NCI-H345 (cell line): ENCODE measurements at regions not wholly inside any gene's neighbourhood (a gene's known extent, or its start where the extent isn't known, plus 50 kb on each side); places are given as distances from the start of the nearest gene placed in this dataset.

ENCODE experiments used
- DNase-seq: peaks from one replicate; lab custom pipeline; 2025; lab: John Stamatoyannopoulos, UW

DNA sequence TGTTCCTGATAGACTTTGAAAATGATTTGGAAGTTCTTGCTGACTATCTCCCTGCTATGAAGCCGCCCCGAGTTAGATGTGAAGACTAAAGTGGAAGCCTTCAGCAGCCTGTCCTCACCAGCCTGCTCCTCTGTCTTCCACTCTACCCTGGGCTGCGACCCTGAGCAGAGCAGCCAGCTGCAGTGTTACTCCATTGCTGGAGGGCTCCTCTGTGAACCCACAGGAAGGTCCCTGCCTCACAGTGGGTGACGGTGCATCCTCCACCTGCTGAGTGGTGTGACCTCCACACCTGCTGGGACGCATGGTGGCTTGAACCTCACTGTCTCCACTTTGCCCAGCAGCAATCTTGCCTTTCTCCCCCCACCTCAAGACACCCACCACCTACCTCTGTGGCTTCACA, 116.4 kb downstream of the IRS2 start:
- no peak for DNase-seq

DNA sequence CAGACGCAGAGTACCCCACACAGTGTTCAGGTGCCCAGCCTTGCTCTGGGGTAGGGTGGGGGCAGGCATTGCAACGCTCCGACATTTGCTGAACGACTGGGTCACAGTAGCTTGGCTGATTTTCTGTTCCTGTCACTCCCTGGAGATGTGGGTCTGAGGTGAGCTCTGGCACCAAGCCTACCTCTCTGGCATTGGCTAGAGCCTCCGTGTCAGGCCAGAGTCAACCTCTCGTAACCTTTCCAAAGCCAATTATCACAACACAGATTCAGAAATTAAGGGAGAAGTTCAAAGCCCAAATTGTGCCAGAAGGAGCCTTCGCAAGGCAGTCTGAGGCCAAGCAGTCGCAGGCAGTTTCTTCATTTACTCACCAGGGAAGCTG, 117.2 kb downstream of the IRS2 start:
- no peak for DNase-seq

DNA sequence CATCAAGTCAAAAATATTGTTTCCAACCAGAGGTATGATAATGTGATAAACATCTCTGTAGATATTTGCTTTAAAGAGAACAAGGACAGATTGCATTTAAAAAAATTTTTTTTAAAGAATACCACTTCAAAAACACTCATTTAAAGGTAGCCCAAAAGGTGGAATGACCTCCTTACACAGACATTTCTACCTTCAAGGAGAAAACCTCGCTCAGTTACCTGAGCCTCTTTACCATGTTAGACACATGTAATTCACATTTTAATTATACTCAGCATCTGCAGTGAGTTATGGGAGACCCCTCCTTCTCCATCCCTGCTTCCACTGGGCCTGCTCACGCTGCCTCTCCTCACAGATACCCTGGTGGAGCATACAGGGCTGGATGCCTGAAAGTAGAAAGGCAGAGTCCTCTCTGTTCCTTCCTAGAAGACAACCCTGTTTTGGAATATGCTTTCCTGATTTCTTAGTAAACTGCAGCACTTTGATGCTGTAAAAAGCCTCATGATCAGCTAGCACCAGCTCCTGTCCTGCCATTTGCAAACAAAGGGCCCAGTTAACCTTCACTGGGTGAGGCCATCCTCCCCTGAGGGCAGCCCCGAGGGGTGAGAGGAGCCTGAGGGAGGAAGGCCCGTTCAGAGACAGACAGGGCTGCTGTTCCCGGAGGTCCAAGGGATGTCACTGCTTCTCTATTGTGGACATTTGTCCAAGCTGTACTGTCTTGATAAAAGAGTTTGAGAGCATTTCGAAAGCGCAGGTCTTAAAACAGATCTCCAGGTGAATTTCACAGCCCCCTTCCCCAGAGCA, 117.8 kb downstream of the IRS2 start:
- DNase-seq: no peak

DNA sequence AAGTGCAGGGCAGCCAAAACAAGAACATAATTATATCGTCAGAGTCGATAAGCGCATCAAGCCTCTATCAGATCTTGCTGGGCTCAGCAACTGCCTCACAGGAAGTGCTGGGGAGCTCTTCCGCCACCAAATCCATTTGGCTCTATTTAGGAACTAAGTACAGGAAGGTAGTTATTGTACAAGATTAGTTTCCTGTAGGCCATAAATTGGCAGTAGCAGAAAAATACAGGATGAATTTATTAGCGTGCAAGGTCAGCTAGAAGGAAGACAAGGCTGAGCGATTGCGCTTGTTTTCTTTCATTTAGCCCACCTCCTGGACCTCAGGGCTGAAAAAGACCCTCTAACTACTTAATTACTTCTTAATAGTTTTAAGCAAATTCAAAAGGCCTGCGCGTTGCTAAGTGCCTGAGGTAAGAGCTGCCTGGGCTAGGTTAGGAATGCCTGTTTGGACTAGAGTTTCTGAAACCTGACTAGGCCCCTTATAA, 118.5 kb downstream of the IRS2 start:
- no peak for DNase-seq

DNA sequence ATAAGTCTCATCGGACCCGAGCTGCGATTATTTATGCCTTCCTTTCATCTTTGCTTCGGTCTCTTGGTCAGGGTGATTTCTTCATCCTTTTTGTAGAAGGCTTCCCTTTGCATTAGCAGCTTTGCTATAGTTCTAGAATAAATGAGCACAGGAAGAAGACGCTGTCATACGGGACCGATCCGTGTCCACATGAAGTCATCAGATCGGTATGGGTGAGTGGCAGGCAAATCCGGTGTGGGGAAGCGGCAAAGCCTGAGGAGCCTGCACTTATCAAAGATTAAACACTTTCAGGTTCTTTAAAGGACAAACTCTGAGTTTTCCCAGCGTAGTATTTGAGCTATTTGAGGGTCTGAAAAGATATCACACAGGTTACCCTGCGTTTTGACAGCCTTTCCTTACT, 119.3 kb downstream of the IRS2 start:
- no peak for DNase-seq

DNA sequence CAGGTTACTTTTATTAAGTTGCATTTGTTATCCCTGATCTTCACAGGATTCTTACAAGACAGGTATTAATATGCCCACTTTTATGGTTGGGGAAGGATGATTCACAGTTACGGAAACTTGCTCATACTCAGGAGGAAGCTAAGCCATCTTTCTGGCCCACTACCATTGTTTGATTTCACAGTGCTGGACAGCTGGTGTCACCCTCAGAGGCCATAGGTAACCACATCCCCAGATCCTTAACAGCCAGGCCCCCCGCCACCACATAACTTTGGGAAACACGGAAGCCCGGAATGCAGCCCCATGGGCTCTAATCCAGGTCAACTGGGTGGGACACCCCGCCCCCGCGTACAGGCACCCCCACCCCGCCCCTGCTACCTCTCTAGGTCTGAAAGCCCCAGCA, 119.7 kb downstream of the IRS2 start:
- DNase-seq: no peak

DNA sequence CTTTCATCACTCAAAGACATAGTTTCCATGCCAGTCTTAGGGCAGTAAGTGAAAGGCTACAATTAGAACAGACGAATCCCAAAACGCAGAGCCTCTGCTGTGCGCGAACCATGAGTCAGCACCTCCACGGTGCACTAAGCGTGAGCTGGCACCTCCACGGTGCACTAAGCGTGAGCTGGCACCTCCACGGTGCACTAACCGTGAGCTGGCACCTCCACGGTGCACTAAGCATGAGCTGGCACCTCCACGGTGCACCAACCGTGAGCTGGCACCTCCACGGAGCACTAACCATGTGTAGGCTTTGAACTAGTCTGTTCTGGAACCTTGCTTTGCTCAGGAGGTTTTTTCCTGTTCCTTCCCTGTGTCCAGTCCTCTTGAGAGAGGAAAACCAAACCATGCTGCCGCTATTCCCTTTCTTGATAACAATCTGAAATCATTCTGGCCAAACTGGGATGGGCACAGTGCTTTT, 120.6 kb downstream of the IRS2 start:
- no peak for DNase-seq

DNA sequence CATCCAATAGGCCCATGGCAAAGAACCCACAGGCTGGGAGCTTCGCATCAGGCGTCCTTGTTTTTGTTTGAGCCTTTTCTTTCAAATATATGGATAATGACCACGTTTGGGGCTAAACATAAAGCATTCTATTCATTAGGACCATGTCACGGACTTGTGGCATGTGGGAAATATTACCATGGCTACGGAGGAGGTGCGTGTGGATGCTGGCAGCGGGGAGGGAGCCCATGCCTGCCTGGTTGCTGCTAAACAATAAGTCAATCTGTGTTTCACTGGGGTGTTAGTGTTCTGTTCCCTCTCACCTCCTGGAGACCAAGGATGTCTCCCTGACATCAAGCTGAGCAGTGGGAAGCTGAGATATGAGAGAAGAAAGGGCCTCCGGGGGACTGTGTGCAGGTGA, 121.1 kb downstream of the IRS2 start:
- no peak for DNase-seq

DNA sequence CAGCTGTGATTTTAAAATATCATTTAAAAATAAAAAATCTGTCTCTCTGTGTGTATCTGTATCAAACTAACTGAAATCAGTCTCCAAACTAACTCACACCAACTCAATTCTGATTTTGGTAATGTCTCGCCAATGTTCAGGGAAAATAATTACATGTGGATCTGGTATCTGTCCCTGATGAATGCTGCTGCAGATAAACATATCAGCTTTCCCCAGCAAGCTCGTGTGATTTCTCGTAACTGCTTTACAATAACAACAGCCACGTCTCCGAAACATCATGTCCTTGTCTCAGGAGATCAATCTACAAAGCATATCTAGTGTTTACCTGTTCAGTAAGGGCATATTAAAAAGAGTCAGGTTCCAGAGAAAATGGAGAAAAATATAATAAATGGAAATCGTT, 129.0 kb downstream of the IRS2 start:
- DNase-seq: no peak

DNA sequence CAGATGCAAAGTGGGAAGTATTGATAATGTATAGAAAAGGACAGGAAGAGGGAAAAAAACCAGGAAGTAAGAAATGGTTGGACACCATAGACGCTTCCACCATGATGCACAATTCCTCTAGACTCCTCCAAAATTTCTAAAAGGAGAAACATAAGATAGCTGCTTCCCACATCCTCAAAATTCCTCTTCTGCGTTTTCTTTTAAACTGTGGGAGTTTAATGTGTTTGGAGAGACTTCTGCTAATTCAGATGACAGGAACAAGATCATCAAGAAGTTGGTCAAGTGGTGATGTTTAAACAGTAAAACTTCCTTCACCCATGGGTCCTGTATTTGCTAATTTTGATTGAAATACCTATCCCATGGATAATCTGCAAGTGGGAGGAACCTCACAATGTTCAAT, 130.2 kb downstream of the IRS2 start:
- no peak for DNase-seq

DNA sequence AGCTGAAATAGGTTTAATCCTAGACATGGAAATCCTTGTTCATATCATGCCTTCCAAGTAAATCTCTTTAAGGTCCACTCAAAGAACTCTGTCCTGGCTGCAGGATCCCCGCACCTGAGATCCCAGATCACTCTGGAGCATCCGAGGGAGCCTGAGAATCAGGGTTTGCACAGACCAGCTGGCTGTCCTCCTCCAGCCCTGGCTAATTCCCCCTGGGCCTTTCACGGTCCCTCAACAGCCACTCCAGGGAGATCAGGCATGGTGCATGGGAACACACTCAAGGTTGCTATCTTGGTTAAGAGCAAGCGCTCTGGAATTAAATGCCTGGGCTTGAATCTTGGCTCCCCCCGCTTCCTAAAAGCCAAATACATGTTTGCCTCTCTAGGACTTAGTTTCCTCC, 130.8 kb downstream of the IRS2 start:
- DNase-seq: no peak

DNA sequence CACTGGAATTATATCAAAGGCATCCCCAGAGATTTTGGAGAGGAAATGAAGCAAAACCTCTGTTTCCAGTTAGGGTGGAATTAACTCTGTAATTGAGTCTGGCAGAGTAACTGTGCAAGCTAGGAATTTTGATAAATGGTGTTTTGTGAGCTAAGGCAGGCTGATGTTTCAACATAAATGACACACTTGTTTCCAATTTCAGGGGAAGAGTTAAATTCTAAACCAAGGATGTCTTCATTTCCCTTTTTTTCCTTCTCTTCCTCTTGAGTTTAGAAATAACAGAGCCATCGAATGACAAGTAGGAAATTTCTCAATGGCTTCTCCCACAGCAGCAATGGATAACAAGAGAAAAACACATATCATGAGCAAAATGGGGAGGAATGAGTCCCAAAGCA, 131.2 kb downstream of the IRS2 start:
- no peak for DNase-seq

DNA sequence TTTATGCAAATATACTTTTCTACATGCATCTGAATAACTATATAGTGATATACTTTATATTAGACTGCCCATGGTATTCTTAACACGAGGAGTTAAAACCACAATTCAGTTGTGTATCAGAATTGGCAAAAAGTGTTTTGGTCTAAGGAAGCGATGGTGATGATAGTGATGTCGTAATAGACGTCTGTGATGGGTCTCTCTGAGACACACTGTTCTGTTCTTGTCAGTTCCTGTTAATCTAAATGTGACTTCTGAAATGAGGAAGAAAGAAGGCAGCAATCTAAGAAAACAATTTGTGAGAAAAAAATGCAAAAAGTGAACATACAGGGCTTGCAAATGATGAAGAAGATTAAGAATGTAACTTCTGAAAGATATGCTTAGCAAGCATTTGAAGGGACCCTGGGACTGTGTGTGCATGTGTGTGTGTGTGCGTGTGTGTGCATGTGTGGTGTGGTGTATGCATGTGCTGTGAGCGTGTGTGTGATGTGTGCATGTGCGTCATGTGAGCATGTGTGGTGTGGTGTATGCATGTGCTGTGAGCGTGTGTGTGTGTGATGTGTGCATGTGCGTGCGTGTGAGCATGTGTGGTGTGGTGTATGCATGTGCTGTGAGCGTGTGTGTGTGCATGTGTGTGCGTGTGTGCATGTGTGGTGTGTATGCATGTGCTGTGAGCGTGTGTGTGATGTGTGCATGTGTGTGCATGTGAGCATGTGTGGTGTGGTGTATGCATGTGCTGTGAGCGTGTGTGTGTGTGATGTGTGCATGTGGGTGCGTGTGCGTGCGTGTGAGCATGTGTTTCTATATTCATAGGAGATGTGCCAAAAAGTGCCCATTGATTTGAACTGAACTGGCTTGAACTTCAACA, 131.8 kb downstream of the IRS2 start:
- DNase-seq: no peak

DNA sequence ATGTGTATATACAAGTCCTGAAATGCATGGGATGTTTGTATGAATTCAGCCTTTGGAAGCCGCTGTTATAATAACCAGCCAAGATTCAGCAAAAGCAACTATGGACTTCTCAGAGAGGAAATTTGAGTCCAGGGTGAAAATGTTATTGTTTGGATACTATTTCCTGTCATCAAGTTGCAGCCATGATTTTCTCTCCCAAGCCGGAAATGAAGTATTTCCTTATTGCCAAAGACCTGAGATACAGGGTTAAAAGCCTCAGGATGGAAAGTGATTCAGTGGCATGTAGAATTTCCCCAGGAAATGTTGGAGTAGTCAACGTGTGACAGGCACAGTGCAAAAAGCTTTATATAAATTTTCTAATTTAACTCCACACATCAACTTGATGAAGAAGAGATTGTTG, 133.9 kb downstream of the IRS2 start:
- no peak for DNase-seq

DNA sequence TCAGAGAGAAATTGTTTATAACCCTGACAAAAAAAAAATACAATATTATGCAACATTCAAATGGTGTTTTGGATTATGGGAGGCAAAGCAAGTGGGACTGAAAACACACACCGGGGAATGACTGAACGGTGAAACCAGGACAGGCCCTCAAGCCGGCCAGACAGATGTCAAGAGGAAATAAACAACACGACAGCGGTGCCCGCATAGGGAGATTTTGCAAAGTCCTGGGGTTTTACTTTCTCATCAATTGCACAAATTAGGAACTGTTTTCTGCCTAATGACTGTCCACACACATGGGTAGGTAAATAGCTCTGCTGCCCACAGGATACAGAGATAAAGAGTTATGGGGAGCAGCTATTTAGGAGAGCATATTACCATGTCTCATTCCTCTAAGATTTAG, 134.5 kb downstream of the IRS2 start:
- DNase-seq: no peak

DNA sequence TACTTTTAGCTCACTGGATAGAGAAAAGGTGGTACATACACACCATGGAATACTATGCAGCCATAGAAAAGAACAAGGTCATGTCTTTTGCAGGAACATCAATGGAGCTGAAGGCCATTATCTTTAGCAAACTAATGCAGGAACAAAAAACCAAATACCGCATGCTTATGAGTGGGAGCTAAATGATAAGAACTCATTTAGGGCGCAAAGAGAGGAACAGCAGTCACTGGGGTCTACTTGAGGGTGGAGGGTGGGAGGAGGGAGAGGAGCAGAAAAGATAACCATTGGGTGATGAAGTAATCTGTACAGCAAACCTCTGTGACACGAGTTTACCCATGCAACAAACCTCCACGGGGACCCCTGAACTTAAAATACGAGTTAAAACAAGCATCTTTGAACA, 135.1 kb downstream of the IRS2 start:
- no peak for DNase-seq

DNA sequence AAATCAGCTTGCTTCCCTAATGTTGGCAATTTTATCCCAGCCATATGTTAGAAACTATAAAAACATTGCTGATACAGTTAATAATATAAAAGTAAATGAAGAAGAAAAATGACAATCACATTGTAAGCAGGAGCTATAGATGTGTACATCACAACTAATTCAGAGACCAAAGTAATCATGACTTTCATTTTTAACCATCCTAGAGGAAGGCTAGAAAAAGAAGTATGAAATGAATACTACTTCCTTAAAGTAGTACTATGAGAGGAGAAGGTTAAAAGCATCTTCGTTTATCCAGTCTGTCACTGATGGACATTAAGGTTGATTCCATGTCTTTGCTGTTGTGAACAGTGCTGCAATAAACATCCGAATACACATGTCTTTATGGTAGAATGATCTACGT, 135.5 kb downstream of the IRS2 start:
- no peak for DNase-seq

DNA sequence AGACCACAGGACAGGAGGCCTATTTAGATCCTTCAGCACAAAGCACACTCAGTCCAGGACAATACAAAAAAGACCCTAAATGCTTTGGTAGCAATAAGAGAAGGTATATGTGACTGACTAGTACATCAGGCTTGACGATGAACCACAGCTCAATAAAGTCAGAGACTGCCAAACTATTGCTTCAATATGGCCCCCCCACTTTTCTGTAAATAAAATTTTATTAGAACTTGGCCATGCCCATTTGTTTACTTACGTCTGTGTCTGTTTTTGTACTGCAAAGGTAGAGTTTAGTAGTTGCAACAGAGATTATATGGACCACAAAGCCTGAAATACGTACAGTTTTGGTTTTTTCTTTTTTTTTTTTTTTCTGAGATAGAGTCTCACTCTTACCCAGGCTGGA, 136.7 kb downstream of the IRS2 start:
- no peak for DNase-seq

DNA sequence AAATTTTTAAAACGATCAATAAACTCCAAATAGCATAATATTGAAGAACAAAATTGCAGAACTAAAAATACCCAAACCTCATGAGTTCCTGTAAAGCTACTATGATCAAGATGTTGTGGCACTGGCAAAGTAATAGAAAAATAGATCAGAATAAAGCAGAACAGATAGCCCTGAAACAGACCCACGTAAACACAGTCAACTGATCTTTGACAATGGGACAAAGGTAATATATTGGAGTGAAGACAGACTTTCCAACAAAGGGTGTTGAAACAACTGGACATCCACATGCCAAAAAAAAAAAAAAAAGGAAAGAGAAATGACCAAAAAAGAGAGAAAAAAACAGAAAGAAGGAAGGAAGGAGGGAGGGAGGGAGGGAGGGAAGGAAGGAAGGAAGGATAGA, 138.7 kb downstream of the IRS2 start:
- no peak for DNase-seq

DNA sequence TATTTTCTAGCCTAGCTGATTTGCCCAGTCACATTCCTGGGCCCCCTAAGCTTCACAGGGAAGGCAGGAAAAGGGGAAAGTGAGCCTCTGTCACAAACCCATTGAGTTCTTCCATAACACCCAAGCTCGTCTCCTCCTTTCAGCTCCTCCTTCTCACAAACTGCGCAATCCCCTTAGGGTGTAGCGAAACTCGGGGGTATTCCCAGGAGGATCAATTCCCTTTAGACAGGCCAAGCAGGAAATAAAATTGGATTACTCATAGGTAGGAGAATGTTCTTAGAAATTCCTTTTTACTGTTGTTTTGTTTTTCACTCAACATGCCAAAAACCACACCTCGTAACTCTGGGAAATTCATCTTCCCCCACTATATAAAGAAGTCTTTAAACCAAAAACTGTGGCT, 139.3 kb downstream of the IRS2 start:
- DNase-seq: no peak

DNA sequence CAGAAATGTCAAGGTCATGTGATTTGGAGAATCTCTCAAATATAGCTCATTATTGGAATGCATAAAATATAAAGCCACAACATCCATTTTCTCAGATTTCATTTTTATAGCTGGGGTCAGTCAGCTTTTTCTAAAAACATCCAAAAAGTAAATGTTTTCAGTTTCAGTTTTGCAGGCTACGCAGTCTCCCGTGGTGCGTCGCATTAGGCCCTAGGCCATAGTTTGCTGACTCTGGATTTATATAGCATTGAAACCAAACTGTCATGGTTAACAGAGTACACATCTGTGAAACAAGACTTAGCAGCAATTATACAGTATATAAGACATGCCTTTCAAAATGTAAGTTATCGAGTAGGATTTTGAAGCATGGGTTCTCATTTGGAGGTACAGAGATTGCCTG, 140.0 kb downstream of the IRS2 start:
- no peak for DNase-seq

DNA sequence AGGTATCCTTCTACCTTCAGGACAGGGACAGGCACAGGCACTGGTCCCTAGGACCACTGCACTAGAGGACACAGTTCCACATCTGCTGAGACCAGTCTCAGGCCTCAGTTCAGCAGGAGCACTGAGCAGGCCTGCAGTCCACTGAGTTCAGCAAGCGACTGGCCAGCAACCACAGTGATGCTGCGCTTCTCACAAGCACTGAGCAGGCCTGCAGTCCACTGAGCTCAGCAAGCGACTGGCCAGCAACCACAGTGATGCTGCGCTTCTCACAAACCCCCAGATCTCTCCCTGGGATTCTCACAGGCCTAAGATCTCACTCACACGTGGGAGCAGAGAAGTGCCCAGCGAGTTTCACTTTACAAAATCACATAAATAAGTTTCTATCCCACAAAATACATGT, 140.6 kb downstream of the IRS2 start:
- no peak for DNase-seq

DNA sequence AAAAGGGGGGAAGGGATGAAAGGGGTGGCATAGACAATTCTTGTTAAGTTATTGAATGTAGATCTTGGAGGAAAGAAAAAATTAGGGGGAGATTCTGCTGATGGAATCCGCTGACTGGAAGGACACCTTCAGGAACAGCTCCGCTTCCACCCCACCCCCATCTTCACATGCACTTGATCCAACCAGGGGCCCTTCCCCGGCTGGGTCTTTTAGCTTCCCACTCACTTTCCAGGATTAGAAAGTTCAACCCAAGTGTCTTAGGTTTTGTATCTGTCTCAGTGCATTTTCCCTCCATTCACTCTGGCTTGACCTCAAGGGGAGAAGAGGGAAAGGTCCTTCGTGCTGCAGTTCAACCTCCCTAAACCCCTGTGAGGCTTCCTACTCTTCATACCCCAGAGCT, 141.4 kb downstream of the IRS2 start:
- no peak for DNase-seq
